Left ventricle myocardium inferior (tissue), 1 donor: ENCODE measurements at regions not wholly inside any gene's neighbourhood (a gene's known extent, or its start where the extent isn't known, plus 50 kb on each side); places are given as distances from the start of the nearest gene placed in this dataset.

Source experiments
- DNase-seq: peaks from one replicate; pipeline ENCODE4 v3.0.0-alpha.2; 2020
- H3K27ac ChIP-seq: fragments of 200-600 bp; replicated peaks from 2 replicates; pipeline ENCODE4 v1.8.0; 2021
- H3K27me3 ChIP-seq: fragments of 200-600 bp; 2 replicates; pipeline ENCODE4 v1.8.0; 2021; ENCODE audit warnings: low read depth
- H3K36me3 ChIP-seq: fragments of 200-600 bp; 2 replicates; pipeline ENCODE4 v1.8.0; 2021
- H3K4me1 ChIP-seq: fragments of 200-600 bp; 2 replicates; pipeline ENCODE4 v1.8.0; 2021
- H3K4me3 ChIP-seq: fragments of 200-600 bp; 2 replicates; pipeline ENCODE4 v1.8.0; 2021; ENCODE audit warnings: mild to moderate bottlenecking, moderate library complexity
- H3K9me3 ChIP-seq: fragments of 200-600 bp; replicated peaks from 2 replicates; pipeline ENCODE4 v1.8.0; 2021
- intact Hi-C: fragments of 100-400 bp; cut with micrococcal nuclease; formaldehyde crosslinking; loops from one replicate; pipeline ENCODE4 v1.11.0; 2022
- TF ChIP-seq, protein P1 (sequence below): fragments of 200-600 bp; IDR thresholded peaks from 2 replicates; pipeline ENCODE4 v1.8.0; 2021; ENCODE audit warnings: antibody characterized with exemption, mild to moderate bottlenecking, borderline replicate concordance
- donor health status: DM: no; HTN: yes; CAD: no; lungs with severe emphysema.

DNA sequence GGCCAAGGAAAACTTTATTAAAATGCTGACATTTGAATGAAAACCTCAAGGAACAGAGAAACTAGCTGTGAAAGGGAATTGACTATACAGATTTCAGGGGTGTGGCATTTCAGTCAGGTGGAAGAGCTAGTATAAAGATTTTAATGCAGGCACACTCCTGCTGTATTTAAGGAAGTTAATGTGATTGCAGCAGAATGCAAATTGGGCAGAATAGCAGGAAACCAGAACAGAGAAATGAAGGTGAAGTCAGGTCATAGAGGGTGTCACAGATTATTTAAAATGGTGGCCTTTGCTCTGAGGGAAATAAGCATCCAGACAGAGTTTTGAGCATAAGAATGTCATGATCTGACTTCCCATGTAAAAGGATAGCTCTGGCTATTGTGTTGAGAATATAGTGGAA, 898.1 kb upstream of the WWC1 start:
- Histone ChIP-seq H3K4me3 (no peak overlapping the region), H3K4me1 (no peaks in the 10 kb centered on the region), H3K9me3 (no peaks in the 10 kb centered on the region), H3K36me3 (no peaks in the 10 kb centered on the region), H3K27me3 (no peaks in the 10 kb centered on the region), H3K27ac (no peak overlapping the region)
- TF ChIP-seq, protein P1, sequence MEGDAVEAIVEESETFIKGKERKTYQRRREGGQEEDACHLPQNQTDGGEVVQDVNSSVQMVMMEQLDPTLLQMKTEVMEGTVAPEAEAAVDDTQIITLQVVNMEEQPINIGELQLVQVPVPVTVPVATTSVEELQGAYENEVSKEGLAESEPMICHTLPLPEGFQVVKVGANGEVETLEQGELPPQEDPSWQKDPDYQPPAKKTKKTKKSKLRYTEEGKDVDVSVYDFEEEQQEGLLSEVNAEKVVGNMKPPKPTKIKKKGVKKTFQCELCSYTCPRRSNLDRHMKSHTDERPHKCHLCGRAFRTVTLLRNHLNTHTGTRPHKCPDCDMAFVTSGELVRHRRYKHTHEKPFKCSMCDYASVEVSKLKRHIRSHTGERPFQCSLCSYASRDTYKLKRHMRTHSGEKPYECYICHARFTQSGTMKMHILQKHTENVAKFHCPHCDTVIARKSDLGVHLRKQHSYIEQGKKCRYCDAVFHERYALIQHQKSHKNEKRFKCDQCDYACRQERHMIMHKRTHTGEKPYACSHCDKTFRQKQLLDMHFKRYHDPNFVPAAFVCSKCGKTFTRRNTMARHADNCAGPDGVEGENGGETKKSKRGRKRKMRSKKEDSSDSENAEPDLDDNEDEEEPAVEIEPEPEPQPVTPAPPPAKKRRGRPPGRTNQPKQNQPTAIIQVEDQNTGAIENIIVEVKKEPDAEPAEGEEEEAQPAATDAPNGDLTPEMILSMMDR = no peak
- intact Hi-C loops = no loop called here
- DNase-seq = no peak

DNA sequence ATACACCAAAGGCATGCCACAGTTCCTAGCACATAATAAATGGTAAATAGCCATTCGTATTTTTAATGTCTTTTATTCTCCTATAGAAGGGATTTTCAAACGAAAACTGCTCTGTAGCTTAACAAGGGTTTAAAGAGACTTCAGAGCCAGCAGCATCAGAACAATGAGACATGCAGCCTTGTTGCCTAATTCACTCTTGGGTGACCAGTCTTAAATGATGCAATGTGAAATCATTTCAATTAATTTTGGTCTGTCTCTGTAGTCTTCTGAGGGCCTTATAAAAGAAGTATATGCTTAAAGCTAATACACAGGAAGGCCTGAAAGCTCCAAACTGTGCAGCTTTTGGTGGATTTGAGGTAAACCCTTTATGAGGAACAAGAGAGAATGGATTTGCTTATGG, 888.8 kb upstream of the WWC1 start:
- Histone ChIP-seq H3K27me3 (no peaks in the 10 kb centered on the region), H3K4me1 (no peaks in the 10 kb centered on the region), H3K9me3 (no peaks in the 10 kb centered on the region), H3K4me3 (no peak overlapping the region), H3K27ac (no peak overlapping the region), H3K36me3 (no peaks in the 10 kb centered on the region)
- DNase-seq = no peak
- TF ChIP-seq, protein P1 = no peak
- intact Hi-C loops = no loop called here

DNA sequence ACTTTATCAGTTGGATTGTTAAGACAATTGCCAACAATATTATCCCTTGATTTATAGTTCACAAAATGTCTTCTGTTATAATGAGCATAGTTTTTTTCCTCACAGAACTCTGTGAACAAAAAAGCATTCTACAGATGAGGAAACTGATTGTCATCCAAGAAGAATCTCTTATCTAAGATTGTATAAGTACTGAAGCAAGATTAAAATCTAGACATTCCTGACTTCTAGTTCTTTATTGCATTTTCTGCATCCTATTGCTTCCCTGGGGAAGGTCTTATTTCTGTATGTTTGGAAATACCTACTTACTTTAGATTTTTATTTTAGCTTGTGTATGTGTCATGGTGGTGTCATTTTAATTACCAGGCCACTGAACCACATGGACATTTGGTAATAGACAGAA, 884.9 kb upstream of the WWC1 start:
- intact Hi-C loops = no loop called here
- H3K4me3 ChIP-seq = no peak overlapping the region
- no peak overlapping the region for H3K27ac ChIP-seq
- no peaks in the 10 kb centered on the region for H3K9me3 ChIP-seq
- no peaks in the 10 kb centered on the region for H3K36me3 ChIP-seq
- DNase-seq = no peak
- H3K27me3 ChIP-seq = no peaks in the 10 kb centered on the region
- TF ChIP-seq, protein P1 = no peak
- H3K4me1 ChIP-seq = no peaks in the 10 kb centered on the region

DNA sequence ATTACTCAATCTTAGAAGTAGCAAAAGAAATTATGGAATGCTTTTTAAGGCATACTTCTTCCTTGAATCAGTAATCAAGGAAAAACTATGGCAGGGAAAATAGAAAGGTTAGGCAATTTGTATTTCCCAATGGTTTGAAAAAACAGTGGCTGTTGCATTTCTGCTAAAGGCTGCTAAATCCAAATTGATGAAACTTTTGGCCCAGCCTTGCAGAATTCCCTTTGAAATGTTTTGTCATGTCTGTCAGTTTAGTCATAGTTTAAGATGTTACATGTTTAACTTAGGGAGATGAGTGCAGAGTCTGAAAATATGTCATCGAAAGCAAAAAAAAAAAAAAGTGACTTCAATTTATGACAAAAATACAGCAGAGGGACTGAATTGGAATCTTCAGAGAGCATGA, 878.9 kb upstream of the WWC1 start:
- TF ChIP-seq, protein P1 = no peak
- H3K4me3 ChIP-seq = no peak overlapping the region
- peaks cover 8% of the 10 kb centered on the region for H3K4me1 ChIP-seq
- no peaks in the 10 kb centered on the region for H3K27me3 ChIP-seq
- intact Hi-C loops = no loop called here
- DNase-seq = no peak
- no peaks in the 10 kb centered on the region for H3K36me3 ChIP-seq
- H3K9me3 ChIP-seq = no peaks in the 10 kb centered on the region
- no peak overlapping the region for H3K27ac ChIP-seq

DNA sequence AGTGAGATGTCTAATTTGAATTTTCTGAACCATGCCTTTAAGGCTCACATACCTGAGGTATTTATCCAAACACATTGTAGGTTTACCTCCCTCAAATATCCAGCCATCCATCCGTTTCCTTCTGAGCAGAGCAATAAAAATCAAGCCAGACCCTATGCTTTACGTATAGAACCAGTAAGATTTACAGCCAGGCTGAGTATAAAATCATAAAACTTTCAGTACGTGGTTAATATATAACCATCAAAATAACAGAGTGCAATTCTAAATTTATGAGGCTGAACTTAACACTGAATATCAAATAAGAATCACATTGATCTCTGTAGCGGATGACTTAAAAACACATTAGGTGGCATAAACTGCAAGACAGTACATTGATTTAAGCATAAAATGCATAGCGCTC, 877.9 kb upstream of the WWC1 start:
- intact Hi-C loops = no loop called here
- no peak for DNase-seq
- no peaks in the 10 kb centered on the region for H3K9me3 ChIP-seq
- H3K36me3 ChIP-seq = no peaks in the 10 kb centered on the region
- TF ChIP-seq, protein P1 = no peak
- no peak overlapping the region for H3K4me3 ChIP-seq
- no peaks in the 10 kb centered on the region for H3K27me3 ChIP-seq
- H3K4me1 ChIP-seq = peaks cover 8% of the 10 kb centered on the region
- H3K27ac ChIP-seq = no peak overlapping the region

DNA sequence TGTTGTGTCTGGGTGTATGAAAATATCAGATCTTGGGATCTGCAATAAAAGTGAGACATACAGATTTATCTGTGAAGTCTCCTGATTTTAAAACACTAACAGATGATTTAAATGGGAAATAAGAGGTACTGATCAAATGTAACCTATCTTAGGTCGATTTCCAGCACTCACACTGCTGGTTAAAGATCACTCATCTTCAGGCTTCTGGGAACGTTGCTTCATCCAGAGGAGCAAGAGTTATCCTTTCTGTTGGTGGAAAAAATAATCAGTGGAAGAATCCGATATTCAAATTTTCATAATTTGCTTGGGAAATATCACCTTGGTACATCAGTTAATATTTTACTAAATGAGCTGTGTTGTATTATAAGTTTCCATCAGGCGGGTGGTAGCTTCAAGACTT, 876.8 kb upstream of the WWC1 start:
- no peak for DNase-seq

More for the DNA sequence above, 876.8 kb upstream of the WWC1 start:
- Histone ChIP-seq H3K9me3 (no peaks in the 10 kb centered on the region), H3K27ac (no peak overlapping the region), H3K4me1 (peaks cover 8% of the 10 kb centered on the region), H3K4me3 (no peak overlapping the region), H3K27me3 (no peaks in the 10 kb centered on the region), H3K36me3 (no peaks in the 10 kb centered on the region)
- TF ChIP-seq, protein P1 = no peak
- intact Hi-C loops = no loop called here
